Spleen (tissue), 11 donors: ENCODE measurements at regions not wholly inside any gene's neighbourhood (a gene's known extent, or its start where the extent isn't known, plus 50 kb on each side); places are given as distances from the start of the nearest gene placed in this dataset.

Experiments
- DNase-seq: peaks from one replicate; pipeline ENCODE4 v3.0.0-alpha.2; 2020
- H3K27ac ChIP-seq, 8 donors: fragments of 200-600 bp; sonication (generic) in 7 of 8; 1 replicate in 4 of 8; 2 replicates in 4 of 8; pipeline versions ENCODE4 v1.5.0 to v1.8.0; 2016 to 2021; ENCODE audit warnings: inconsistent platforms in 4 of 8, mild to moderate bottlenecking in 4 of 8, moderate library complexity in 1 of 8
- H3K27me3 ChIP-seq, 7 donors: fragments of 200-600 bp; sonication (generic) in 6 of 7; replicated peaks in 1 of 7; 1 replicate in 4 of 7; 2 replicates in 3 of 7; pipeline versions ENCODE4 v1.5.0 to v1.8.0; 2016 to 2021; ENCODE audit warnings: inconsistent platforms in 3 of 7, mild to moderate bottlenecking in 1 of 7
- H3K36me3 ChIP-seq, 6 donors: fragments of 200-600 bp; sonication (generic) in 5 of 6; 1 replicate in 4 of 6; 2 replicates in 2 of 6; pipeline versions ENCODE4 v1.5.0 to v1.8.0; 2016 to 2021; ENCODE audit warnings: inconsistent platforms in 2 of 6
- H3K4me1 ChIP-seq, 6 donors: fragments of 200-600 bp; sonication (generic) in 5 of 6; 1 replicate in 3 of 6; 2 replicates in 3 of 6; pipeline versions ENCODE4 v1.5.0 to v1.8.0; 2016 to 2021; ENCODE audit warnings: inconsistent platforms in 3 of 6
- H3K4me3 ChIP-seq, 8 donors: fragments of 200-600 bp; sonication (generic) in 7 of 8; 1 replicate in 4 of 8; 2 replicates in 4 of 8; pipeline versions ENCODE4 v1.5.0 to v1.8.0; 2016 to 2021; ENCODE audit warnings: inconsistent platforms in 4 of 8, mild to moderate bottlenecking in 4 of 8, moderate library complexity in 2 of 8
- H3K9me3 ChIP-seq, 8 donors: fragments of 200-600 bp; sonication (generic) in 7 of 8; 1 replicate in 4 of 8; 2 replicates in 4 of 8; pipeline versions ENCODE4 v1.5.0 to v1.8.0; 2016 to 2021; ENCODE audit warnings: inconsistent platforms in 4 of 8
- POLR2A ChIP-seq, 3 donors: fragments of 450-650 bp; IDR thresholded peaks; one replicate each; pipeline ENCODE4 v1.5.1; 2017; ENCODE audit warnings: antibody characterized with exemption in 3 of 3, mild to moderate bottlenecking in 1 of 3
- POLR2AphosphoS5 ChIP-seq, 3 donors: sonication (generic); formaldehyde crosslinking; IDR thresholded peaks; one replicate each; pipeline ENCODE4 v1.5.1; 2017; ENCODE audit warnings: antibody characterized with exemption in 3 of 3
- WGBS, 5 donors: extraction: QIAGEN DNeasy Blood & Tissue Kit in 3 of 5; methylation state at CpG; one replicate each; pipeline versions ENCODE4 v1.1.5 to v1.1.7; 2013 to 2018; 5-methylcytosine and 5-hydroxymethylcytosine counted together
- intact Hi-C: fragments of 100-400 bp; cut with DNase I; formaldehyde crosslinking; loops from one replicate; pipeline ENCODE4 v1.15.0; 2023; ENCODE audit warnings: low total_unique reads
- TF ChIP-seq, protein P1 (sequence below), 11 experiments: fragments of 200-600 bp in 7 of 11; fragments of 450-650 bp in 4 of 11; sonication (generic) in 4 of 11; IDR thresholded peaks in 8 of 11; conservative IDR thresholded peaks in 3 of 11; 1 replicate in 7 of 11; 2 replicates in 4 of 11; pipeline versions ENCODE4 v1.4.0 to v1.8.0; 2016 to 2021; ENCODE audit warnings: antibody characterized with exemption in 11 of 11, inconsistent platforms in 4 of 11, mild to moderate bottlenecking in 1 of 11
- donor health status: healthy with polysubstance abuse.
- donor health status: DM: no; HTN: no; CAD: no; lungs with moderate emphysema.
- donor health status: DM: no; HTN: no; CAD: no.
- donor health status: Bipolar disorder and iron deficiency.
- donor health status: healthy.
- donor health status: DM: no; HTN: no; CAD: no.
- donor health status: DM: yes; HTN: yes; CAD: no.

DNA sequence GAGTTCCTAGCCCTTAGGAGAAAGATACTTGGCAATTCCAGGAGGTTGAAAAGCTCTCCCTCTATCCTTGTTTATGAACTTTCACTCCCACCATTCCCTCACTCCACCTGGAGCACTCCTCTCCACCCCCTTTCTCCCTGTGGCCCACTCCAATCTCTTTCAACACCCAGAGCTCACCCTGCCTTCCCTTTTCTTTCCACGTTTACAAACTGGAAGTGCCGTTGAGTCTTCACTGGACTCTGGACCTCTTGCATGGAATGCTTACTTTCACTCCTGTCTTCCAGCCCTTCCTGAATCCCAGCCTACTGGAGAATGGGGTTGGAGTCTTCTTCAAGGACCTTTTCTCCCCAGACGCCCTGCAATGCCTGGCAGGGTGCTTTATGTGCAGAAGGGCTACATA is 198.5 kb downstream of the RHOU start:
- H3K9me3 ChIP-seq, result peaks cover 0 to 14% (median 11%) of the 10 kb centered on the region in 8 donors
- H3K36me3 ChIP-seq, result no peaks in the 10 kb centered on the region
- H3K4me3 ChIP-seq, result no peak overlapping the region
- no peak for DNase-seq
- peaks cover 8 to 35% (median 27%) of the 10 kb centered on the region in 6 donors for H3K4me1 ChIP-seq
- no peaks in the 10 kb centered on the region for H3K27me3 ChIP-seq
- H3K27ac ChIP-seq, result no peak overlapping the region
- no peak for TF ChIP-seq POLR2A (IDR thresholded peaks at IDR 0.05)
- TF ChIP-seq, protein P1, sequence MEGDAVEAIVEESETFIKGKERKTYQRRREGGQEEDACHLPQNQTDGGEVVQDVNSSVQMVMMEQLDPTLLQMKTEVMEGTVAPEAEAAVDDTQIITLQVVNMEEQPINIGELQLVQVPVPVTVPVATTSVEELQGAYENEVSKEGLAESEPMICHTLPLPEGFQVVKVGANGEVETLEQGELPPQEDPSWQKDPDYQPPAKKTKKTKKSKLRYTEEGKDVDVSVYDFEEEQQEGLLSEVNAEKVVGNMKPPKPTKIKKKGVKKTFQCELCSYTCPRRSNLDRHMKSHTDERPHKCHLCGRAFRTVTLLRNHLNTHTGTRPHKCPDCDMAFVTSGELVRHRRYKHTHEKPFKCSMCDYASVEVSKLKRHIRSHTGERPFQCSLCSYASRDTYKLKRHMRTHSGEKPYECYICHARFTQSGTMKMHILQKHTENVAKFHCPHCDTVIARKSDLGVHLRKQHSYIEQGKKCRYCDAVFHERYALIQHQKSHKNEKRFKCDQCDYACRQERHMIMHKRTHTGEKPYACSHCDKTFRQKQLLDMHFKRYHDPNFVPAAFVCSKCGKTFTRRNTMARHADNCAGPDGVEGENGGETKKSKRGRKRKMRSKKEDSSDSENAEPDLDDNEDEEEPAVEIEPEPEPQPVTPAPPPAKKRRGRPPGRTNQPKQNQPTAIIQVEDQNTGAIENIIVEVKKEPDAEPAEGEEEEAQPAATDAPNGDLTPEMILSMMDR (IDR thresholded peaks at IDR 0.05 in 8 of 11, conservative IDR thresholded peaks at IDR 0.05 in 3 of 11), result no peak
- intact Hi-C loops, result no loop called here
- 72 to 88% (median 85%) methylated on average over 3 of the region's 3 CpGs for WGBS, 5 donors

DNA sequence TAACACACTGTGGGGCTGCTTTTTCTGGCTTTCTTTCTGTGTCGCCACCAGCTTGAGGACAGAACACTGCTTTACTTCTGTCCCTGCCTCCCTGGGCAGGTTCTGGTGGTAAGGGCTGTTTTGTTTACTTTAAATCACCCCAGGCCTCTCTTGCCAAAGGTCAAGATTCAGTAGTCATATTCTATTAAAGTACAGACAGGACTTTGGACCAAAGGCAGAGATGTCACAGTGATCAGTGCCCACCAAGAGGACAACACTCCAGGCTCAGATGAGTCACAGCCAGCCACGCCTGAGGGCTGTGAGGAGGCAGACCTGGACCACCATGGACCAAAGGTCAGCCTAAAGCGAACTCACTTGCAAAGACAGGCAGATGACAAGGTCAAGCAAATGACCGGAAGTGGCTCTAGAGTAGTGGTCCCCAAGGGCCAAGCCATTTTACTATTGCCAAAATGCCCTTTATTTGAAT is 200.0 kb downstream of the RHOU start:
- H3K27me3 ChIP-seq, result no peaks in the 10 kb centered on the region
- peaks cover 8 to 50% (median 34%) of the 10 kb centered on the region in 6 donors for H3K4me1 ChIP-seq
- H3K27ac ChIP-seq, result no peak overlapping the region
- intact Hi-C loops, result no loop called here
- no peak for DNase-seq
- TF ChIP-seq, protein P1 (IDR thresholded peaks at IDR 0.05 in 8 of 11, conservative IDR thresholded peaks at IDR 0.05 in 3 of 11), result no peak
- TF ChIP-seq POLR2A (IDR thresholded peaks at IDR 0.05) (no peak), POLR2AphosphoS5 (IDR thresholded peaks at IDR 0.05) (no peak)
- 77 to 90% (median 86%) methylated on average over 3 to 4 of the region's 4 CpGs for WGBS, 5 donors
- H3K36me3 ChIP-seq, result no peaks in the 10 kb centered on the region
- no peak overlapping the region for H3K4me3 ChIP-seq
- H3K9me3 ChIP-seq, result peaks cover 0 to under 1% (median 0%) of the 10 kb centered on the region in 8 donors

DNA sequence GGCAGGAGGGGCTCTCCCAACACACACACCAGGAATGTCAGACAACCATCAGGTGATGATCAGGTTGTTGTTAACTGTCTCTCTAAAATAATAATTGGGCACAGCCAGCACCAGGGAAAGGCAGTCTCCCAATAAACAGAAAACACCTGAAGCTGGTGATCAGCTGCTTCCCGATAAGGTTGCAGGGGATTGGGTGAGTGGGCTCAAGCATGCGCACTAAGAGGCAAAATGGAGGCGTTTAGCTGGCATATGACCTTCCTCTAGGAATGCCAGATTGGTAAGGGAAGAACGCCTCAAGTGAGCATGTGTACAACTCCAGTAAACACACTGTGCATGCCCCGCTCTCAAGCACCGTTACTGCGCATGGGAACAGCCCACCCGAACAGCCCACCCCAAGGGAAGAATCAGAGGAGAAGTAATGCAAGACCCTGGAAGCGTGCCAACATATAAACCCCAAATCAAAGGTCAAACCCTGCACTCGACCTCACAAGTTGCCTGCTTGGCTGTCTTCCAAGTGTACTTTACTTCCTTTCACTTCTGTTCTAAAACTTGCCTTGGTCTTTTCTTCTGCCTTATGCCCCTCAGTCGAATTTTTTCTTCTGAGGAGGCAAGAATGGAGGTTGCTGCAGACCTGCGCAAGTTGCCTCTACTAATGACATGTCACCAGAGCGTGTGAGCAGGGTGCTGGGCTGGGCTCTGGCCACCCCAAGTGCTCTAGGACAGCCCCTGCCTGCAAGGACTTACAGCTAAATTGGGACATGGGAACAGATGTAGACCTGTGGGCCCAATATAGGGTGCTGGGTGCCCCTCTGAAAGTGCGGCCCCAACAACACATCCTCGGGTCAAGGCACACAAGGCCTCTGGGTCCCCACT is 200.8 kb downstream of the RHOU start:
- TF ChIP-seq, protein P1 (IDR thresholded peaks at IDR 0.05 in 8 of 11, conservative IDR thresholded peaks at IDR 0.05 in 3 of 11), result no peak
- peak in 1 of 3 donors; percentile 19 for TF ChIP-seq POLR2AphosphoS5 (IDR thresholded peaks at IDR 0.05)
- intact Hi-C loops, result no loop called here
- 56 to 66% (median 62%) methylated on average over 15 of the region's 15 CpGs for WGBS, 5 donors
- Histone ChIP-seq H3K9me3 (no peaks in the 10 kb centered on the region), H3K36me3 (no peaks in the 10 kb centered on the region), H3K27ac (no peak overlapping the region), H3K4me3 (no peak overlapping the region), H3K27me3 (no peaks in the 10 kb centered on the region), H3K4me1 (peaks cover 8 to 58% (median 34%) of the 10 kb centered on the region in 6 donors)
- no peak for DNase-seq

DNA sequence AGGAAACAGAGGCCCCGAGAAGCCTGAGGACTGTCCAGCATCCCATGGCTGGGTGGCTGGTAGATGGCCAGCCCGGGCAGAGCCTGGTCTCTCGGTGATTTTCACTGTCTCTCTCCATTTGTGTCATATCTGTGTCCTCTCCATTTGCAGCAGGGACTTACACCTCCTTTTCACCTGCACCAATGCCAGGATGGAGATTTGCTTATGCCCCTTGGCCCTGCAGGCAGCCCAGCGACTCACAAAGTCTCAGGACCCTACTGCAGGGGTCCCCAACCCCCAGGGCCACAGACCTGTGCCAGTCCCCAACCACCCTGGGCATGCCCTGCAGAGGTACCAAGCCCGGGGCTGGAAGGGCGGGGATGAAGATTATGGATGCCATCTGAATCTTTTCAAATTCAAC is 201.6 kb downstream of the RHOU start:
- peaks cover 8 to 66% (median 34%) of the 10 kb centered on the region in 6 donors for H3K4me1 ChIP-seq
- DNase-seq, result no peak

More for the DNA sequence above, 201.6 kb downstream of the RHOU start:
- TF ChIP-seq, protein P1 (IDR thresholded peaks at IDR 0.05 in 8 of 11, conservative IDR thresholded peaks at IDR 0.05 in 3 of 11), result no peak
- TF ChIP-seq POLR2AphosphoS5 (IDR thresholded peaks at IDR 0.05), result no peak
- no peak for TF ChIP-seq POLR2A (IDR thresholded peaks at IDR 0.05)
- intact Hi-C loops, result no loop called here
- no peaks in the 10 kb centered on the region for H3K9me3 ChIP-seq
- H3K27me3 ChIP-seq, result no peaks in the 10 kb centered on the region
- no peak overlapping the region for H3K27ac ChIP-seq
- no peaks in the 10 kb centered on the region for H3K36me3 ChIP-seq
- 84 to 94% (median 89%) methylated on average over 6 of the region's 6 CpGs for WGBS, 5 donors
- no peak overlapping the region for H3K4me3 ChIP-seq
